NT2/D1 (cell line): ENCODE measurements at regions not wholly inside any gene's neighbourhood (a gene's known extent, or its start where the extent isn't known, plus 50 kb on each side); places are given as distances from the start of the nearest gene placed in this dataset.

ENCODE experiments used
- DNase-seq: peaks from one replicate; pipeline ENCODE4 v3.0.0-alpha.2; 2011; ENCODE audit warnings: low read depth, low spot score
- H3K27me3 ChIP-seq: 2 replicates; pipeline ENCODE4 v1.6.0; 2011; ENCODE audit warnings: mild to moderate bottlenecking; ENCODE audit not compliant: insufficient read length, insufficient read depth
- H3K36me3 ChIP-seq: 2 replicates; pipeline ENCODE4 v1.6.1; 2011; ENCODE audit warnings: mild to moderate bottlenecking, low read length, mixed read lengths; ENCODE audit not compliant: insufficient read depth, insufficient read length
- H3K4me1 ChIP-seq: 2 replicates; pipeline ENCODE4 v1.5.1; 2011; ENCODE audit not compliant: insufficient read depth, insufficient read length
- H3K4me3 ChIP-seq: 2 replicates; pipeline ENCODE4 v1.5.1; 2011; ENCODE audit warnings: low read depth; ENCODE audit not compliant: insufficient read length
- H3K9ac ChIP-seq: 2 replicates; pipeline ENCODE4 v1.6.0; 2011; ENCODE audit warnings: low read depth; ENCODE audit not compliant: insufficient read length
- H3K9me3 ChIP-seq: 2 replicates; pipeline ENCODE4 v1.5.1; 2011; ENCODE audit warnings: mild to moderate bottlenecking, low read length; ENCODE audit not compliant: insufficient read depth
- SUZ12 ChIP-seq: IDR thresholded peaks from 2 replicates; pipeline ENCODE4 v1.6.1; 2011; ENCODE audit not compliant: insufficient read length, insufficient read depth; ENCODE audit errors: extremely low read depth
- YY1 ChIP-seq: IDR thresholded peaks from 2 replicates; pipeline ENCODE4 v1.6.1; 2011; ENCODE audit not compliant: insufficient read length, insufficient read depth
- ZNF274 ChIP-seq: IDR thresholded peaks from 2 replicates; pipeline ENCODE4 v1.6.1; 2011; ENCODE audit warnings: mild to moderate bottlenecking, low read depth, low read length

GRCh38 chr4:78667764-78668163 is 108.4 kb upstream of the BMP2K start:
- Histone ChIP-seq H3K9ac (no peak overlapping the region), H3K4me3 (no peak overlapping the region), H3K4me1 (no peaks in the 10 kb centered on the region), H3K27me3 (no peaks in the 10 kb centered on the region), H3K9me3 (no peaks in the 10 kb centered on the region), H3K36me3 (no peaks in the 10 kb centered on the region)
- DNase-seq = no peak
- no peak for TF ChIP-seq SUZ12
- no peak for TF ChIP-seq YY1
- TF ChIP-seq ZNF274 = no peak

DNA sequence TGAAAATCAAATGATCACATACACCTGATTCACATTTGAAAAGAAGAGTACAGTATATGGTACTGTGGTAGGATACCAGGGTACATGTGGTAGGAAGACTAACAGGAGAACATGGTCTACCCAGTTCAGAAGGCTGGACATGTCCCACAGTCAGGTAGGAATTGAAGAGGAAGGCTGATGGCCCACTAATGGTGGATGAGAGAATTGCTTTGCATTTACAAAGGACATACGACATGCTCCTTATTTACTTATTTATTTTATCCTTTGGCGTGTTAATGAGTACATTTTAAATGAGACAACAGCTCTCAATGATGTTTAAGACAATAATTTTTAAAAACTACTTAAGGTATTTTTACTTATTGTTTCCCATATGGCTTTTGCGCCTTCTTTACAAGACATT is 106.7 kb upstream of the BMP2K start:
- Histone ChIP-seq H3K9ac (no peak overlapping the region), H3K36me3 (no peaks in the 10 kb centered on the region), H3K27me3 (no peaks in the 10 kb centered on the region), H3K4me3 (no peak overlapping the region), H3K9me3 (no peaks in the 10 kb centered on the region), H3K4me1 (no peaks in the 10 kb centered on the region)
- TF ChIP-seq ZNF274 = no peak
- no peak for TF ChIP-seq YY1
- no peak for TF ChIP-seq SUZ12
- DNase-seq = no peak

GRCh38 chr4:78671903-78672815 is 104.0 kb upstream of the BMP2K start:
- Histone ChIP-seq H3K36me3 (no peaks in the 10 kb centered on the region), H3K27me3 (no peaks in the 10 kb centered on the region), H3K4me3 (no peak overlapping the region), H3K9me3 (no peaks in the 10 kb centered on the region), H3K4me1 (no peaks in the 10 kb centered on the region), H3K9ac (no peak overlapping the region)
- DNase-seq = no peak
- TF ChIP-seq YY1 = no peak

DNA sequence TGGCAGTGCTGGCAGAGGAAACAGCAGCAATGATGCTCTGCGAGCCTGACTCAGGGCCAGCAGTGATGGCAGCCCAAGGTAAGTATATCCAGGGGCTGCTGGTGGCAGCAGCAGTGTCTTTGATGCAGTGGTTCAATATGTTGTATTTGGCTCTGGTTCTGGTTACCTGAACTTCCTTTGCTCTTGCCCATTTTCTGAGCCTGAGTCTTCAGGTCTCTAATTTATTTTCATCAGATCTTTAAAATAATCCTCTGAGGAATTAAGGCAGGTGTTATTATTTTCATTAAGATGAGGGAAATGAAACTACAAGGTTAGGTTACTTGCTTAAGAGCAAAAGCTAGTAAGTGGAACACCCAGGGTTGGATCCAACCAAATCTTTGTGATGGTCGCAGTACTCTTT is 102.8 kb upstream of the BMP2K start:
- H3K9me3 ChIP-seq = no peaks in the 10 kb centered on the region
- no peak for DNase-seq
- H3K4me3 ChIP-seq = no peak overlapping the region

GRCh38 chr4:78675325-78675724 is 100.8 kb upstream of the BMP2K start:
- DNase-seq = no peak
- Histone ChIP-seq H3K4me3 (no peak overlapping the region), H3K4me1 (no peaks in the 10 kb centered on the region), H3K9me3 (no peaks in the 10 kb centered on the region), H3K9ac (no peak overlapping the region), H3K36me3 (no peaks in the 10 kb centered on the region), H3K27me3 (no peaks in the 10 kb centered on the region)
- TF ChIP-seq ZNF274 (no peak), SUZ12 (no peak), YY1 (no peak)

More for the DNA sequence above, 102.8 kb upstream of the BMP2K start:
- Histone ChIP-seq H3K9ac (no peak overlapping the region), H3K4me1 (no peaks in the 10 kb centered on the region), H3K27me3 (no peaks in the 10 kb centered on the region), H3K36me3 (no peaks in the 10 kb centered on the region)
- TF ChIP-seq YY1 (no peak), SUZ12 (no peak), ZNF274 (no peak)

- no peaks in the 10 kb centered on the region for H3K27me3 ChIP-seq
- TF ChIP-seq ZNF274 (no peak), SUZ12 (no peak), YY1 (no peak)
- no peak for DNase-seq
- no peak overlapping the region for H3K9ac ChIP-seq
- H3K36me3 ChIP-seq = no peaks in the 10 kb centered on the region
- no peaks in the 10 kb centered on the region for H3K4me1 ChIP-seq
- no peak overlapping the region for H3K4me3 ChIP-seq
- H3K9me3 ChIP-seq = no peaks in the 10 kb centered on the region
Measured at GRCh38 chr4:78682070-78682469, 94.1 kb upstream of the BMP2K start.

- DNase-seq = no peak
- no peaks in the 10 kb centered on the region for H3K27me3 ChIP-seq
- H3K36me3 ChIP-seq = no peaks in the 10 kb centered on the region
- no peaks in the 10 kb centered on the region for H3K4me1 ChIP-seq
- H3K9ac ChIP-seq = no peak overlapping the region
- no peaks in the 10 kb centered on the region for H3K9me3 ChIP-seq
- TF ChIP-seq ZNF274 (no peak), YY1 (no peak), SUZ12 (no peak)
- no peak overlapping the region for H3K4me3 ChIP-seq
Measured at GRCh38 chr4:78683352-78683751, 92.8 kb upstream of the BMP2K start.
